Muscle of leg (tissue), 3 donors: ENCODE measurements at regions not wholly inside any gene's neighbourhood (a gene's known extent, or its start where the extent isn't known, plus 50 kb on each side); places are given as distances from the start of the nearest gene placed in this dataset.

Experiments
- DNase-seq: peaks from one replicate; pipeline ENCODE4 v3.0.0; 2013
- H3K27ac ChIP-seq: one replicate; pipeline ENCODE4 v1.5.1; 2013; ENCODE audit warnings: mild to moderate bottlenecking, low read length, control low read depth
- H3K27me3 ChIP-seq: one replicate; pipeline ENCODE4 v1.6.1; 2013; ENCODE audit warnings: low read length; ENCODE audit not compliant: control insufficient read depth, insufficient read depth
- H3K36me3 ChIP-seq: one replicate; pipeline ENCODE4 v1.6.1; 2013; ENCODE audit warnings: low read length; ENCODE audit not compliant: control insufficient read depth, insufficient read depth
- H3K4me1 ChIP-seq: one replicate; pipeline ENCODE4 v1.6.1; 2013; ENCODE audit warnings: low read length; ENCODE audit not compliant: control insufficient read depth, insufficient read depth
- H3K4me3 ChIP-seq: one replicate; pipeline ENCODE4 v1.5.1; 2013; ENCODE audit warnings: low read length, control low read depth
- H3K9me3 ChIP-seq: replicated peaks from 2 replicates; pipeline ENCODE4 v1.6.1; 2013; ENCODE audit warnings: low read depth, low read length; ENCODE audit not compliant: control insufficient read depth
- WGBS: methylation state at CpG from one replicate; pipeline ENCODE4 v1.1.5; 2013; ENCODE audit warnings: missing lambda C conversion rate; ENCODE audit not compliant: insufficient coverage; 5-methylcytosine and 5-hydroxymethylcytosine counted together

DNA sequence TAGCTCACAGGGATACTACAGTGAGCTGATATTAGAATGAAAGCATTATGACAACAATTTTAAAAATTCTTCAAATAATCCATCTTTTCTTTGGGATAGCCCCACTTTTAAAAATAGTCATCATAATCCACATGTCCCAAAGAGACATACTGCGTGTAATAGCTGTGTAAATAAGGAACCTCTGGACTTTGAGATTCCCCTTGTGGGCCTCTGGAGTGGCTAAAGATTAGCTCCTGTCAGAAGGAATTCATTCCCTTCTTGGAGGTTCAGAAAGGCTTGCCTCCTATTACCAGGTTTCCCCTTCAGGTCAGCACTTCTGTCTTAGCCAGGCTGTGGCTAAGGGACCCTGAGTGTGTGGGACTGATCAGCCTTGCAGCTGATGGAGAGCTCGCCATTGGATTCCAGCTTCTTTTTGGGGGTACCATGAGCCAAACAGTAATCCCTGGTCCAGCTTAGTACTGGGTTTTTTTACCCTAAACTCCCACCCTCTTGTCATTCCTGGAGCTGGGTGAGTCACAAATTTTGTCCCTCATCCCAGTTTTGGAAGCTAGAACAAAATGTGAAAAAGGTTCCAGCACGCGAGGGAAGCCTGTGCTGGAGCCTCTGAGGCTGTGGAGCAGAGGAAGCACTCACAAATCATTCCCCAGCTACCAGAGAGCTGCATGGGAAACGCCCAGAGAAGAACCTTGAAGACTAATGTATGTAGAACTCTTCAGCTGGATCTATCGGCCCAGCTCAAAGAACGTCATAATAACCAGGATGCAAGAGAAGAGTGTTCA is 96.7 kb downstream of the RNASEH2B start:
- H3K4me3 ChIP-seq: no peak overlapping the region
- peaks cover 17% of the 10 kb centered on the region for H3K4me1 ChIP-seq
- 60% methylated on average over 2 of the region's 7 CpGs for WGBS
- H3K36me3 ChIP-seq: no peaks in the 10 kb centered on the region
- H3K9me3 ChIP-seq: no peaks in the 10 kb centered on the region
- peak; percentile 67 for DNase-seq
- no peak overlapping the region for H3K27ac ChIP-seq
- H3K27me3 ChIP-seq: peaks cover 3% of the 10 kb centered on the region
